HUES48 (cell line): ENCODE measurements at regions not wholly inside any gene's neighbourhood (a gene's known extent, or its start where the extent isn't known, plus 50 kb on each side); places are given as distances from the start of the nearest gene placed in this dataset.

Experiments used
- H3K27ac ChIP-seq: one replicate; pipeline ENCODE4 v1.7.0; 2013; ENCODE audit warnings: low read depth, low read length, inconsistent platforms
- H3K27me3 ChIP-seq: 2 replicates; pipeline ENCODE4 v1.6.1; 2013; ENCODE audit warnings: mild to moderate bottlenecking, low read length; ENCODE audit not compliant: control insufficient read depth, insufficient read depth
- H3K36me3 ChIP-seq: 2 replicates; pipeline ENCODE4 v1.6.1; 2013; ENCODE audit warnings: low read length; ENCODE audit not compliant: control insufficient read depth, insufficient read depth
- H3K4me1 ChIP-seq: 2 replicates; pipeline ENCODE4 v1.6.1; 2013; ENCODE audit warnings: mild to moderate bottlenecking, low read length; ENCODE audit not compliant: control insufficient read depth, insufficient read depth
- H3K4me3 ChIP-seq: 2 replicates; pipeline ENCODE4 v1.5.1; 2013; ENCODE audit warnings: mild to moderate bottlenecking, low read depth, low read length
- H3K9ac ChIP-seq: 2 replicates; pipeline ENCODE4 v1.6.1; 2013; ENCODE audit warnings: mild to moderate bottlenecking, low read depth, low read length, moderate library complexity
- H3K9me3 ChIP-seq: 2 replicates; pipeline ENCODE4 v1.6.1; 2013; ENCODE audit warnings: low read length; ENCODE audit not compliant: control insufficient read depth, insufficient read depth

DNA sequence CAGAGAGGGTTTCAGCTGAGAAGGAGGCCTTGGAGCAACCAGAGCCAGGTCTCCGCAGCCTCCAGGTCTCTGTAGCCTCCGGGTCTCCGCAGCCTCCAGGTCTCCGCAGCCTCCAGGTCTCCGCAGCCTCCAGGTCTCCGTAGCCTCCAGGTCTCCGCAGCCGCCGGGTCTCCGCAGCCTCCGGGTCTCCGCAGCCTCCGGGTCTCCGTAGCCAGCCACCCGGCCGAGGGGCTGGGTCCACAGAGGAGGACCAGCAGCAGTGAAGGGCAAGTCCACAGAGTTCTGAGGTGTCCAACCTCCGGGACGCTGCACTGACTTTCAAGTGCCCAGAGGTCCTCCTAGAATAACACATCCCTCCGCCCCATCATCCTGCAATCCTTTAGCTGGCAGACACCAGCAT is 221.0 kb downstream of the RBFOX3 start:
- H3K27me3 ChIP-seq, result peaks cover 14% of the 10 kb centered on the region
- no peak overlapping the region for H3K4me3 ChIP-seq
- no peak overlapping the region for H3K27ac ChIP-seq
- no peaks in the 10 kb centered on the region for H3K4me1 ChIP-seq
- no peaks in the 10 kb centered on the region for H3K9me3 ChIP-seq
- H3K9ac ChIP-seq, result no peak overlapping the region
- no peaks in the 10 kb centered on the region for H3K36me3 ChIP-seq

DNA sequence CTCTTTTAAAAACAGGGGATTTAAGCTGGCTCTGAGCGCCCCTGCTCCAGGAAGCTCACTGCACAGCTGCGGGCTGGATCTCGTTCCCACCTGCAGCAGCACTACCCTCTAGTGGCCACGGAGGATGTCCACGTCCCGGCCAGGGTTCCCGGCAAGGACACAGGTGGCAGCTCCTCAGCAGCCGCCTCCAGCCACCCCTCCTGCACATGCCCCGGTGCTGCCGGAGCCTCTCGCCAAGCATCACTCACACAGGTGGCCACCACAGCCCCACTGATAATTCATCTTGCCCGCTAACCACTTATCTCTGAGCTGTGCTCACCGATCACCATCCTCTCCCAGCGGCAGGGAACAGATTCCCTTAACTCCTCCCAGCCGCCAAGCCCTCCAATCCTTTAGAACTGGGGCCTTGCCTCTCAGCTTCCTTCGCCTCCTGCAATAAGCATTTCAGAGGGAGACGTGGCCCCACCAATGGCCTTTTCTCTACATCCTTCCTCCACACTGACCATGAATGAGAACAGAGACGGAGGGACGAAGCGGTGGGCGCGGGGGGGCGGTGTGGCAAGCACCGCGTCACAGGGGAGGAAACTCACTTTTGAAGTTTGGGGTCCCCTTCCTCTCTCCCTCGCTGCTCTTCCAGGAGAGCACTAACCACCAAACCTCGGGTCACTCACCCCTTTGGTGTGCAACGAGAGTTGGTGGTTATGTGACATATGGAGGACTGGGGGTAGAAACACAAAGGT is 222.1 kb downstream of the RBFOX3 start:
- no peaks in the 10 kb centered on the region for H3K4me1 ChIP-seq
- no peak overlapping the region for H3K9ac ChIP-seq
- H3K4me3 ChIP-seq, result no peak overlapping the region
- H3K9me3 ChIP-seq, result no peaks in the 10 kb centered on the region
- H3K27me3 ChIP-seq, result peaks cover 14% of the 10 kb centered on the region
- H3K36me3 ChIP-seq, result no peaks in the 10 kb centered on the region
- H3K27ac ChIP-seq, result no peak overlapping the region

DNA sequence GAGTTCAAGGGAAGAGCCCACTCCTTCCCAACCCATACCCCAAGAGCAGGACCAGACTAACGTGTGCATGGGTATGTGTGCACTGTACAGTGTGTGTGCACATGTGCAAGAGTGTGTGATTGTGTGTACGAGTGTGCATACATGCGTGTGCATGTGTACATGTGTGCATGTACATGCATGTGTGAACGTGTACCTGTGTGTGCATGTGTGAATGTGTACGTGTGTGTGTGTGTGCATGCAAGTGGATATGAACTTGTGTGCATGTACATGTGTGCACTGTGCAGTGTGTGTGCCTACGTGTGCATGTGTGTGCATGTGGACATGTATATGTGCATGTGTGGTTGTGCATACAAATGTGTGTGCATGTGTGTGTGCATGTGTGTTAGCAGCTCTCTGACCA is 223.1 kb downstream of the RBFOX3 start:
- Histone ChIP-seq H3K36me3 (no peaks in the 10 kb centered on the region), H3K4me3 (no peak overlapping the region), H3K9ac (no peak overlapping the region), H3K4me1 (no peaks in the 10 kb centered on the region), H3K27me3 (peaks cover 9% of the 10 kb centered on the region), H3K27ac (no peak overlapping the region), H3K9me3 (no peaks in the 10 kb centered on the region)

DNA sequence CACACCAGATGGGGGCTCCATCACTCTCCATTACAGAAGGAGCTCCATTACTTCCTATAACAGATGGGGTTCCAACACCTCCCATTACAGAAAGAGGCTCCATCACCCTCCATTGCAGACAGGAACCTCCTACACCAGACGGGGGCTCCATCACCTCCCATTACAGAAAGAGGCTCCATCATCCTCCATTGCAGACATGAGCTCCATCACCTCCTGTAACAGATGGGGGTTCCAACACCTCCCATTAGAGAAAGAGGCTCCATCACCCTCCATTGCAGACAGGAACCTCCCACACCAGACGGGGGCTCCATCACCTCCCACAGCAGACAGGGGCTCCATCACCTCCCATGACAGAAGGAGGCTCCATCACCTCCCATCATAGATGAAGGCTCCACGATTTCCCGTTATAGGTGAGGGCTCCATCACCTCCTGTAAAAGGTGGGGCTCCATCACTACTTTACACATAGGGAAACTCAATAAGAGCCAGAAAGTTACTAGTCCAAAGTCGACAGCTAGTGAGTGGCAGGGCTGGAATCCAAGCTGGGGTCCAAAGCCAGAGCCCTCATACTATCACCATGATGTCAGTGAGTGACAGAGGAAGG is 224.8 kb downstream of the RBFOX3 start:
- Histone ChIP-seq H3K4me3 (no peak overlapping the region), H3K9ac (no peak overlapping the region), H3K27me3 (no peaks in the 10 kb centered on the region; the same call in 1 of the 2 replicates)

DNA sequence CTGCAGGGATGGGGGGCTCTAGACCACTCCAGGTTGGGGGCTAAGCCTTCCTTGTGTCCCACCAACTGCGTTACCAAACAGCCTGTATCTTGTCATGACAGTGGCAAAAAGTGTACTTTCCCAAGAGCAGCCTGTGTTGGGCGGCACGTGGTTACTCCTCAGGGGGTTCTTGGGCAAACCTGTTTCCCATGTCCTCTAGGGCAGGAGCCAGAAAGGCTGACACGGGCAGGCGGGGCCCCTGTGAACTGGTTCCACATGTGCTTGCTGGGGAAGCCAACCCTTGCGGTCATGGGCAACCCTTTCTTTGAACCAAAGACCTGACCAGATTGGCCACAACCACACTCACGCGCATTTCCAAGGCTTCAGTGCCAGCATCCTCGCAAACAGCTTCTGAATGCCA is 228.5 kb downstream of the RBFOX3 start:
- Histone ChIP-seq H3K4me1 (no peaks in the 10 kb centered on the region), H3K4me3 (no peak overlapping the region), H3K36me3 (no peaks in the 10 kb centered on the region), H3K9ac (no peak overlapping the region), H3K9me3 (no peaks in the 10 kb centered on the region), H3K27me3 (no peaks in the 10 kb centered on the region), H3K27ac (no peak overlapping the region)

More for the DNA sequence above, 224.8 kb downstream of the RBFOX3 start:
- no peaks in the 10 kb centered on the region for H3K36me3 ChIP-seq
- H3K4me1 ChIP-seq, result no peaks in the 10 kb centered on the region
- no peaks in the 10 kb centered on the region for H3K9me3 ChIP-seq
- H3K27ac ChIP-seq, result no peak overlapping the region

DNA sequence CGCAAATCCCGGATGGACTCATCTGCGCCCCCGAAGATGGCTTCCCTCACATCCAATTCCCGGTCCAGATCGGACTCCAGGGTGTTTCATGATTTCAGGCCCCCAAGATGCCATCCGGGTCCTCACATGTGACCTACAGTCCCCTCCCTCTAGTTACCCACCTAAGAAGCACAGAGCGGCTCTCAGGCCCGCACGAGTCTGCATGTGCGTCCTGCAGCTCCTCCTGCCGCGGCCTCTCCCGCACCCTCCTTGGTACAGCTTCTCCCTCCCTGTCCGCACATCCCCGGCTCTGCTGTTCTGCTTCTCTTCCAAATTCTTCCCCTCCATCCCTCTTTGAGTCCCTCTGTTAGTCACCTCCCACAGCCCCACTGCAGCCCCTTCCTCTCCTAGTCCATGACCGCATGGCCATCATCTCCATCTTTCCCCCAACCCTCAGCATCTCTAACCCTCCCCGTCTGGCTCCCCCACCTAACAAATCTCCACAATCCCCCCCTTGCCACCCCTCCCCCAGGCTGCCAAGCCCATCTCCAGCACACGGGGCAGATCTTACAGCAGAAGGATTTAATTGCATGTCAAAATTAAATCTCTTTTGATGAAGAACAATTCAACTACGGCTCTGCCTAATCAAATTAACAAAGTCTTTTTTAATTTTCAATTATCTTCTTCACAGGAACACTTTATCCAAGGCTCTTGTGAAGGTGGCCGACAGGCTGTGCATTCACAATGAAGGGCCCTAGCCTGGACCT is 231.0 kb downstream of the RBFOX3 start:
- Histone ChIP-seq H3K27me3 (no peaks in the 10 kb centered on the region), H3K4me1 (no peaks in the 10 kb centered on the region), H3K36me3 (no peaks in the 10 kb centered on the region), H3K27ac (no peak overlapping the region), H3K4me3 (no peak overlapping the region), H3K9me3 (no peaks in the 10 kb centered on the region), H3K9ac (no peak overlapping the region)

DNA sequence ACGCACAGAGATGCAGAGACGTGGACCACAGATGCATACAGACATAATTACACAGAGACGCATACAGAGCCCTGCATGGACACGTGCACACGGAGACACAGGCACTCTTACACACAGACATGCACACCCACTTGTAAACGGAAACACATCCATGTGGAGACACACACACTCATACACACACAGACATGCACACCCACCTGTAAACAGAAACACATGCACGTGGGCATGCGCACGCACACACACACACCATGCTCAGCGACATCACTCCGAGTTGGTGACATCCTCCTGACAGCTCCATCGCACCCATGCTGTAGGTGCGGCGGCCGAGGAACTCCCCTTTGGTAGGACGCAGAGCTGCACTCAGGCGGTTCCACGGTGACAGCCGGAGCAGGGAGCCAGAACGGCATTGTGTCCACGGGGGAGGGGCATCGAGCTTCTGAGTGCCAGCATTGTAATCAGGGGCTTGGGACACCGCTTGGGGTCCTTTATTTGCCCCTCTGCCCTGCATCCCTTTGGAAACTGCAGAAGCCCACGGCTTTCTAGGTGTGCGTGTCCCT is 233.5 kb downstream of the RBFOX3 start:
- Histone ChIP-seq H3K36me3 (no peaks in the 10 kb centered on the region), H3K27ac (no peak overlapping the region), H3K4me1 (no peaks in the 10 kb centered on the region), H3K4me3 (no peak overlapping the region), H3K27me3 (no peaks in the 10 kb centered on the region), H3K9ac (no peak overlapping the region), H3K9me3 (no peaks in the 10 kb centered on the region)

DNA sequence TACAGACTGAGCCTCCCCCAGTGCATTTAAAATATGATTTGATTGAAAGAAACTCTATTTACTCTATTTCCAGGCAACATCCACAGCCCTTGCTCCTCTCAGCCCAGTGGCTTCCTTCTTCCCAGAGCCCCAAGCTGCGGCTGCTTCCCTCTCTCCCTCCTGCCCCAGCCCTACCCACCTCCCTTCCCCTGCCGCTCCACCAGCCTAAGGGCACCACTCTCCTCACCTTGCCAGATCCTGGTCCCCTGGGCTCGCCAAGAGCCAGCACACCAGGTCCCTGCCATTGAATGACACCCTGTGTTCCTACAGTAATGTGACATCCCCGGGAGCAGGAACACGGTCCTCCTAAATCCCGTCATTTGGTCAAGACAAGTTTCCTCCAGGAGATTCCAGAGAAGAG is 236.0 kb downstream of the RBFOX3 start:
- H3K36me3 ChIP-seq, result no peaks in the 10 kb centered on the region
- no peaks in the 10 kb centered on the region for H3K9me3 ChIP-seq
- no peaks in the 10 kb centered on the region for H3K4me1 ChIP-seq
- no peaks in the 10 kb centered on the region for H3K27me3 ChIP-seq
- no peak overlapping the region for H3K9ac ChIP-seq
- no peak overlapping the region for H3K4me3 ChIP-seq
- no peak overlapping the region for H3K27ac ChIP-seq

DNA sequence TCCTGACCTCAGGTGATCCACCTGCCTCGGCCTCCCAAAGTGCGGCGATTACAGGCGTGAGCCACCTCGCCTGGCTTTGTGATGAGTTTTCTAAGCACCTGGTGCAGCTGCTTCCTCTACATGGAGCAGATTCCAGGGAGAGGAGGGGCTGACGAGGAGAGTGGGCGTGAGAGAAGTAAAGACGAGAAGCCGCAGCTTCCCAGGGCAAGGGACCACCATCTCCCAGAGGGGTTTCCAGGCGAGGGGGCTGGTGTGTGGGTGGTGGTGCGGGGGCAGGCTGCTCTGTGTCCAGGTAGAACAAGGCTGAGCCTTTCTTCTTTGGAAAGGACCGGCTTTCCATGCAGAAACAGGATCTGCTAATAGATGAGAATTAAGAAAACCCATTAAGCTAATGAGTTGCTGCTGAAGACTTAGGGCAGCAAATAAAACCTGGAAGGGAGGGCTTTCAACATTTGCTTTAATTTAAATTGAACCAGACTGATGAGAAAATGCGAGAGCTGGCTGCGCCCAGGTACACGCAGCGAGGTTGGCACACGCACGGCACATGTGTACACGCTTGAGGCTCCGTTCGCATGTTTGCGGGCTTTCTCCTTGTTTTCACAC is 236.7 kb downstream of the RBFOX3 start:
- H3K27me3 ChIP-seq, result no peaks in the 10 kb centered on the region

DNA sequence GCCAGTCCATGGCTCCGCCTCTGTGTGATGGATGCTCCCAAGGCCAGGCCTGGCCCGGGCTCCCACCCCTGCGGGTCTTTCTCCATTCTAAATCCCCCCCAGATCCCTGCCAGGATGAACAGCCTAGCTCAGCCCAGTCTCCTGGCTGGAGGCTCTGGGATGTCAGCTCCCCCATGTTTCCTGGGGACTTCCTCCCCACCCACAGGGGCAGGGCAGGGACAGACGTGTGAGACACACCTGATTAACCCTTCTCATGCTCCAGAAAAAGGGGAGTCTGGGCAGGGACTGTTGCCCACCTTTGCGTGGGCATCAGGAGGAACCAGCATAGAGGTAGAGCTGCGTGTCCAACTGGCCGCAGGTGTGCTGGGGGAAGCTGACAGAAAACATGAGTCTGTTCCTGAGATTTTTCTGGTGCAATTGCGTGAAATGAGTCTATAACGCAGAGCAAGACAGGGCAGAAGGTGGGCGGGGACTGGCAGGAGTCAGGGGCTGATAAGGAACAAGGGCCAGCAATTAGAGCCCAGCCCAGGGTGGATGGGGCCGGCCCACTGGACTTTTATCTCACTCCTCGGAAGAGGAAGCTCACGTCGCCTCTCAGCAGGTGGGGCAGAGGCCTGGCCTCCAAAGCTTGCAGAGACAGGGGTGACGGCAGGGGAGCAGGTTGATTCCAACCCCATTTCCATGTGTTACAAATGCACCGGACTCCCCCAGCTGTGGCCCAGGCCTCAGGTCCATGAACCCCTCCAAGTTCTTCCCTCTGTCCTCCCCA is 238.2 kb downstream of the RBFOX3 start:
- H3K9me3 ChIP-seq, result no peaks in the 10 kb centered on the region
- no peaks in the 10 kb centered on the region for H3K4me1 ChIP-seq
- no peak overlapping the region for H3K4me3 ChIP-seq
- H3K27me3 ChIP-seq, result no peaks in the 10 kb centered on the region
- H3K9ac ChIP-seq, result no peak overlapping the region
- H3K36me3 ChIP-seq, result no peaks in the 10 kb centered on the region
- H3K27ac ChIP-seq, result no peak overlapping the region

More for the DNA sequence above, 236.7 kb downstream of the RBFOX3 start:
- H3K9me3 ChIP-seq, result no peaks in the 10 kb centered on the region
- H3K27ac ChIP-seq, result no peak overlapping the region
- H3K4me1 ChIP-seq, result no peaks in the 10 kb centered on the region
- no peaks in the 10 kb centered on the region for H3K36me3 ChIP-seq
- no peak overlapping the region for H3K9ac ChIP-seq
- no peak overlapping the region for H3K4me3 ChIP-seq
